Activated CD4-positive, alpha-beta T cell treated with anti-CD3 and anti-CD28 coated beads, Interleukin-2, Interleukin-4, amounts not matched to agents 100 ng/mL and 50 ng/mL, durations not matched to agents 16 hours and 8 hours (primary cell): ENCODE measurements at regions not wholly inside any gene's neighbourhood (a gene's known extent, or its start where the extent isn't known, plus 50 kb on each side); places are given as distances from the start of the nearest gene placed in this dataset.

Source experiments
- DNase-seq: peaks from one replicate; pipeline ENCODE4 v3.0.0-alpha.2; 2020; ENCODE audit warnings: low spot score

GRCh38 chr19:29397748-29398147 lies 128.0 kb upstream of the VSTM2B start:
- DNase-seq = no peak

DNA sequence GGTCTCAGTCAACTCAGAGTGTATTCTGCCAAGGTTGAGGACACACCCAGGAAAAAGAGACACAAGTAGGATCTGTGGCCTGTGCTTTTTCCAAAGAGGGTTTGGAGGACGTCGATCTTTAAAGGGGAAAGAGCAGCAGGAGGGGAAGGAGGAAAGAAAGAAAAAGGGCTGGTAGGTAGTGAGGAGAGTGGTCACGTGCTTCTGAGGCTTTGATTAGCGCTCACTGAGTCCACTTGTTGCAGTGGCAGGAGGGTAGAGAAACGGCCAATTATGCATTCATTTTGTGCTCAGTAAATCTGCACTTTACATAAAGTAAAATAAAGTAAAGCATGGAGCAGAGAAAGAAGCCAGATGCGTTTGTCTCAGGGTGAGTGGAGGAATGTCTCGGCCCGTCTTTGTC lies 126.0 kb upstream of the VSTM2B start:
- no peak for DNase-seq

DNA sequence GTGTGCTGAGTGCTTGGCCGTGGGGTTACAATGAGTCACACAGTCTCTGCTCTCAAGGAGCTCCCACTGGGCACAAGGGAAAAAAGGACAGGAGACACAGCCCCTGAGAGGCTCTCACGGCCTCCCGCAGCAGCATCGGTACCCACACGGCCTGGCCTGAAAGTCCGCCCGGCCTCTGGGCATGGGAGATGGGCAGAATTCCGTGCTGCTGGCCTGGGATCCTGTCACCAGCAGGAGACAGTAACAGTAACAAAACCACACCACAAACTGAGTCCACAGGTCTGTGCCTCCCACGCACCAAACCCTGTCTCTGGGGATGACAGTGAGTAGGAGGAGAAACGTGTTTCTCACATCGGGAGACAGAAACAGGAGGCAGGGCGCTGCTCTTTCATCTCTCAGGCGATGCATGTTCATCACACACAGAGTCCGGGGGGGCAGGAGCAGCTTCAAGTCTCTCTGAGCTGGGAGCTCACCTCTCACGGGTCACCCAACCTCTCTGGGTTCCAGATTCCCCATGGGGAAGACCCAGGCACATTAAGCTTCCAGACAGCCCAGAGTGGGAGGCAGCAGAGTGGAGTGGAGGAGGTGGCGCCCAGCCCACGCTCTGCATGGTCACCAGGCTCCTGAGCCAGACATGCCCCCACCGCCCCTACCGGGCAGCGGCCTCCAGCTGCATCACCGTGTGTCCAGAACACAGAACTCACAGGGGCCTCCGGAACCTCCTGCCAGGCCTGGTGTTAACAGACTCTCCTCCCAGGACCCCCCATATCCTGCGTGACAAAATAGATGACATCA lies 124.7 kb upstream of the VSTM2B start:
- DNase-seq = no peak

- no peak for DNase-seq
Measured at GRCh38 chr19:29401712-29402421, 123.9 kb upstream of the VSTM2B start.

GRCh38 chr19:29402563-29402962 lies 123.2 kb upstream of the VSTM2B start:
- DNase-seq = no peak

- DNase-seq = no peak
Measured at GRCh38 chr19:29404015-29404414, 121.8 kb upstream of the VSTM2B start.

- DNase-seq = no peak
Measured at GRCh38 chr19:29404951-29405727, 120.7 kb upstream of the VSTM2B start.

DNA sequence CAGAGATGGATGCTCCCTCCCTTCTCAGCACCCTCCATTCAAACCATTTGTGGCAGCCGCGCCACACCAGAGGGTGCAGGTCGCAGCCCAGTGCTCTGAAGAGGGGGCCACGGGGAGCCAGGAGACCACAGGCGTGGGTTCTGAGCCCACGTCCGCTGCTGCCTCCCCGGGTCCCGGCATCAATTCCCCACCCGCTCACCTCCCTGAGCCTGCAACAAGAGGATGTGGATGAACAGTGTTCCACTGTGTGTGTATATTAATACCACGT lies 120.1 kb upstream of the VSTM2B start:
- no peak for DNase-seq

- no peak for DNase-seq
Measured at GRCh38 chr19:29409076-29409862, 116.5 kb upstream of the VSTM2B start.

DNA sequence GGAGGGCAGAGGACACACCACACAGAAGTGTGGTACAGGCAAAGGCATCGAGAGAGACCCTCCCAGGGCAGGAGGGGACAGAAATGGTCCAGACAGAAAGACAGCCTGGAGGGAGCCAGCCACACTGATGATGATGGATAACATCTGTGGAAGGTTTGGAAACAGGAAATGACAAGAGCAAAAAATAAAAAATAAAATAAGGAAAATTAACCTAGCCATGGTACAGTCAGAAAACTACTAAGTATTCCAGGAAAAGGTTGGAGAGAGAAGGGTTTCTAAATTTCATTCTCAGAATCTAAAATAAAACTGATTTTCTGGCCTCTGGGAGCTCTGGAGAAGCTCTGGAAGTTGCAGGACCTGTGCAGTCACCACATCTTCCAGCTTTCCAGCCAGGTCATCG lies 115.2 kb upstream of the VSTM2B start:
- DNase-seq = no peak

- DNase-seq = no peak
Measured at GRCh38 chr19:29411113-29411581, 114.6 kb upstream of the VSTM2B start.

- DNase-seq = no peak
Measured at GRCh38 chr19:29413435-29413834, 112.4 kb upstream of the VSTM2B start.

DNA sequence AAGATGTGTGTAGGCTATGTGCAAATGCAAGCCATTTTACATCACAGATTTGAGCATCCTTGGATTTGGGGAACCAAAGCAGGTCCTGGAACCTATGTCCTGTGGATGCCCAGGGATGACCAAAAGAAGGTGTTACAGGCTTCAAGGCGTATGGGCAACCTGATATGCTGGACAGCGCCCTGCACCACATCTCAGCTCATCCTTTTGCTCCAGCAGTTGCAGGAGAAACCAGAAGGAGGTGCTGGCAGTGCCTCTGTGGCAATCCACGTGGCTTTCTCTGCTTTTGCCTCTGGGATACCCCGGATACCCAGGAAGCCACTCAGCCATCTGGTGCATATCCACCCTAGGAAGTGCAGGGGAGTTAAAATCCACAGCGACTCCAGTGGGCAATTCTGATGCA lies 110.3 kb upstream of the VSTM2B start:
- DNase-seq = no peak

GRCh38 chr19:29417048-29417447 lies 108.7 kb upstream of the VSTM2B start:
- DNase-seq = no peak

DNA sequence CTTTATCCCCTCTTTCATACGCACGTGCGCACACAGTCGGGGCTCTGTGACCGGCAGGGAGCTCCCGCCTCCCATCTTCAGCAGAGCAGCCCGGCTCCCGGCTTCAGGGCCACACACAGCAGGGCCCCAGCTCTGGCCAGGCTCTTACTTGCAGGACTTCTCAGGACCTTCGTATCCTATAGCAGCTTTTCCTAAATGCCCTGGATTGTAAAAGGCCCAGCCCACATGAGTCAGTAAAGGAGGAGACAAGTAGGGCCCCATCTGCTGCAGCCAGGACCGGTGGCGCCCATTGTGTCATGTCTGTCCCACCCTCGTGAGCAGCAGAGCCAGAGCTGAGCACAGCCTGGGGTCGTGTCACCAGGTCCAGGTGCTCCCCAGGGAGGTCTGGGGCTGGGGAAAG lies 107.6 kb upstream of the VSTM2B start:
- DNase-seq = no peak

- no peak for DNase-seq
Measured at GRCh38 chr19:29420065-29420464, 105.7 kb upstream of the VSTM2B start.

GRCh38 chr19:29420482-29421195 lies 105.2 kb upstream of the VSTM2B start:
- DNase-seq = no peak

- no peak for DNase-seq
Measured at GRCh38 chr19:29421196-29421545, 104.6 kb upstream of the VSTM2B start.

DNA sequence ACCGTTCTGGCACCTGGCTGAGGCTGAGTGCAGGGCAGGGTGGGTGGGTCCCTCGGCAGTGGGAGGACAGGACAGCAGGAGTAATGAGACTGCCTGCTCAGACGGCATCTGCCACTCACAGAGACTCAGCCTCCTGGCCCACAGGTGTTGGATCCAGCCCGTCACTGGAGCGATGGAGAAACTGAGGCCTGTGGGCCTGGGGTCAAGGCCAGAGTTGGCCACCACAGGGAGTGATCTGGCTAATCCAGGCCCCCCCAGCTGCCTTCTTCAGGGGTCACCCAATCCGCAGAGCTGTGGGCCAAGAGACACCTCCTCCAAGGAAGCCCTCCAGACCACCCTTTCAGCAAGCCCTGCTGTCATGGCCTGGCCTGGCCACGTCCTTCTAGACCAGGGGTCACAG lies 103.7 kb upstream of the VSTM2B start:
- DNase-seq = no peak

DNA sequence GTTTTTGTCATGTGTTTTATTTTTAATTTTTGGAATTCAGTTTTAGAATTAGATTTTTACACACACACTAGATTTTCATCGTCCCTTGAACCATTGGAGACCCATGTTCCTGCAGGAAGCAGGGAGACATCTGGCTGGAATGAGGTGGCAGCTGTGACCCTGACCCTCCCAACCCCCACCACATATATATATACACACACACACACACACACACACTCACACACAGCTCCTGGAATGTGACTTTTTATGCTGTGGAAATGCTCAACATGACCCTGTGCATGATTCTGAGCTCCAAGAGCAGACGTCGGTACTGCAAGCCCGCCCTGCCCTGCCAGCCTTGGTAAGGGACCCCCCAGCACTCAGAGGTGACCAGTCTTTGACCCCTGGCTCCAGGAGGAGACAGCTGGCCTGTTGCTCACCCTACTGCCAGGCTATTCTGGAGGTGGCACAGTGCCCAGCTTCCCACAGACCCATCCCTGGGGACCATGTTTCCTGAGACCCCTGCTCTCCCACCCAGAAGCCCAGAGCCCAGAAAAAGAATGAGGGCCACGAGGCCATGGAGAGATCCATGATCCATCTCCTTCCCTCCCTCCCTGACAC lies 103.2 kb upstream of the VSTM2B start:
- DNase-seq = no peak

GRCh38 chr19:29428071-29428470 lies 97.7 kb upstream of the VSTM2B start:
- no peak for DNase-seq
